Left ventricle myocardium inferior (tissue), 1 donor: ENCODE measurements at regions not wholly inside any gene's neighbourhood (a gene's known extent, or its start where the extent isn't known, plus 50 kb on each side); places are given as distances from the start of the nearest gene placed in this dataset.

Experiments used
- DNase-seq: peaks from one replicate; pipeline ENCODE4 v3.0.0-alpha.2; 2020
- H3K27ac ChIP-seq: fragments of 200-600 bp; replicated peaks from 2 replicates; pipeline ENCODE4 v1.8.0; 2021
- H3K27me3 ChIP-seq: fragments of 200-600 bp; 2 replicates; pipeline ENCODE4 v1.8.0; 2021; ENCODE audit warnings: low read depth
- H3K36me3 ChIP-seq: fragments of 200-600 bp; 2 replicates; pipeline ENCODE4 v1.8.0; 2021
- H3K4me1 ChIP-seq: fragments of 200-600 bp; 2 replicates; pipeline ENCODE4 v1.8.0; 2021
- H3K4me3 ChIP-seq: fragments of 200-600 bp; 2 replicates; pipeline ENCODE4 v1.8.0; 2021; ENCODE audit warnings: mild to moderate bottlenecking, moderate library complexity
- H3K9me3 ChIP-seq: fragments of 200-600 bp; replicated peaks from 2 replicates; pipeline ENCODE4 v1.8.0; 2021
- CTCF ChIP-seq: fragments of 200-600 bp; IDR thresholded peaks from 2 replicates; pipeline ENCODE4 v1.8.0; 2021; ENCODE audit warnings: antibody characterized with exemption, mild to moderate bottlenecking, borderline replicate concordance
- intact Hi-C: fragments of 100-400 bp; cut with micrococcal nuclease; formaldehyde crosslinking; loops from one replicate; pipeline ENCODE4 v1.11.0; 2022
- donor health status: DM: no; HTN: yes; CAD: no; lungs with severe emphysema.

GRCh38 chr1:239870194-239870593, 221.5 kb upstream of the FMN2 start:
- no peak for DNase-seq

GRCh38 chr1:239872626-239873025, 219.1 kb upstream of the FMN2 start:
- no peaks in the 10 kb centered on the region for H3K27me3 ChIP-seq
- no peak overlapping the region for H3K27ac ChIP-seq
- no peak for DNase-seq
- intact Hi-C loops, result no loop called here
- H3K4me3 ChIP-seq, result no peak overlapping the region
- no peaks in the 10 kb centered on the region for H3K36me3 ChIP-seq
- TF ChIP-seq CTCF, result no peak
- no peaks in the 10 kb centered on the region for H3K9me3 ChIP-seq
- H3K4me1 ChIP-seq, result no peaks in the 10 kb centered on the region

More at GRCh38 chr1:239870194-239870593, 221.5 kb upstream of the FMN2 start:
- Histone ChIP-seq H3K27ac (no peak overlapping the region), H3K27me3 (no peaks in the 10 kb centered on the region), H3K4me1 (no peaks in the 10 kb centered on the region), H3K9me3 (no peaks in the 10 kb centered on the region), H3K4me3 (no peak overlapping the region), H3K36me3 (no peaks in the 10 kb centered on the region)
- no peak for TF ChIP-seq CTCF
- intact Hi-C loops, result no loop called here

GRCh38 chr1:239874831-239875230, 216.9 kb upstream of the FMN2 start:
- no peaks in the 10 kb centered on the region for H3K9me3 ChIP-seq
- H3K27ac ChIP-seq, result no peak overlapping the region
- intact Hi-C loops, result no loop called here
- H3K36me3 ChIP-seq, result no peaks in the 10 kb centered on the region
- no peak for TF ChIP-seq CTCF
- no peak overlapping the region for H3K4me3 ChIP-seq
- no peak for DNase-seq
- no peaks in the 10 kb centered on the region for H3K4me1 ChIP-seq
- no peaks in the 10 kb centered on the region for H3K27me3 ChIP-seq

- no peaks in the 10 kb centered on the region for H3K27me3 ChIP-seq
- DNase-seq, result no peak
- intact Hi-C loops, result no loop called here
- no peak overlapping the region for H3K4me3 ChIP-seq
- H3K36me3 ChIP-seq, result no peaks in the 10 kb centered on the region
- H3K27ac ChIP-seq, result no peak overlapping the region
- no peaks in the 10 kb centered on the region for H3K4me1 ChIP-seq
- no peak for TF ChIP-seq CTCF
- no peaks in the 10 kb centered on the region for H3K9me3 ChIP-seq
Measured at GRCh38 chr1:239879321-239880170, 212.1 kb upstream of the FMN2 start.

GRCh38 chr1:239882967-239883366, 208.7 kb upstream of the FMN2 start:
- H3K36me3 ChIP-seq, result no peaks in the 10 kb centered on the region
- H3K27me3 ChIP-seq, result no peaks in the 10 kb centered on the region
- intact Hi-C loops, result no loop called here
- no peaks in the 10 kb centered on the region for H3K4me1 ChIP-seq
- no peak for DNase-seq
- no peak overlapping the region for H3K27ac ChIP-seq
- no peak overlapping the region for H3K4me3 ChIP-seq
- no peaks in the 10 kb centered on the region for H3K9me3 ChIP-seq
- TF ChIP-seq CTCF, result no peak
